Stimulated activated CD4-positive, alpha-beta T cell treated with anti-CD3 and anti-CD28 coated beads, Interleukin-15, amount 100 ng/mL, for 1 hour (primary cell): ENCODE measurements at regions not wholly inside any gene's neighbourhood (a gene's known extent, or its start where the extent isn't known, plus 50 kb on each side); places are given as distances from the start of the nearest gene placed in this dataset.

Source experiments
- DNase-seq, 2 donors: peaks; one replicate each; pipeline ENCODE4 v3.0.0-alpha.2; 2020; ENCODE audit warnings: low read depth in 1 of 2, low spot score in 1 of 2

DNA sequence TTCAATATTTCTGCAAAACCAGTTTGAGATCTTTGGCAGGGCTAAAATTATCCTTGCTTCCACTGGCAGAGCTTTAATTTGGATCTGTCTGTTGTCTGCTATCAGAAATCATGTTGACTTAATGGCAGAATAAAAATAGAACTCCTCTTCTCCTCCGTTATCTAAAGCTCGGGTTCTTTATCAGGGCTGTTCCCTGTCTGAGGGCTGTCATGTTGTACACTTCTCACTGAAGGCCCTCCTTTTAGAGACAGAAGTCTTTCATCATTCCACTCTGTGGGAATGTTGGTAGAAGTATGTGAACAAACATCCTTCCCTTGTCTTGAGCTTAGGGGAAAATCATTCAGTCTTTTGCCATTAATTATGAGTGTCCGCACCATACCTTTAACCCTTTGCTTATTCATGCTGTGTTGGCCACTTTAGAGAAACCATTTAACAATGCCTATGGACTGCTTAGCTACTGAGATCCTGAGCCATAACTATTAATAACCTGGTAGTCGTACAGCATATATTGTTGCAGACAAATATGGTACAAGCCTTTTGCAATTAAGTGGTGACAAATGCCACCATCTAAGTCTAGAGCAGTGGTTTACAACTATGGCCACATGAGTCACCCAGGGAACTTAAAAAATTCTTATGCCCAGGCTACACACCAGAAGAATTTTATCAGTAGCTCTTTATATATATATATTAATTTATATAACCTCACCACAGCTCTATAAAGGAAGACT is 226.0 kb upstream of the TPM1 start:
- DNase-seq = no peak

DNA sequence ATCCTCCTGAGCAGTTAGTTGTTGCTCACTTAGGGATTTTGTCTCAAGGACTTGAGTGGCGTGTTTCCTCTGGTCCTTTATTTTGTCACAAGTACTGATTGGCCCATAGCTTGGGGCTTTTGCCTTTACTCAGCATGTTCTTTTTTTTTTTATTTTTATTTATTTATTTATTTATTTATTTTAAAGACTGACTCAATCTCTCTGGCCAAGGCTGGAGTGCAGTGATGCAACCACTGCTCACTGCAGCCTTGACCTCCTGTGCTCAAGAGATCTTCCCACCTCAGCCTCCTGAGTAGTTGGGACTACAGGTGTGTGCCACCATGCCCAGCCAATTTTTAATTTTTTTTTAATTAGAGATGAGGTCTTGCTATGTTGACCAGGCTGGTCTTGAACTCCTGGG is 223.9 kb upstream of the TPM1 start:
- no peak for DNase-seq

GRCh38 chr15:62821384-62822131 is 221.0 kb upstream of the TPM1 start:
- DNase-seq = no peak

DNA sequence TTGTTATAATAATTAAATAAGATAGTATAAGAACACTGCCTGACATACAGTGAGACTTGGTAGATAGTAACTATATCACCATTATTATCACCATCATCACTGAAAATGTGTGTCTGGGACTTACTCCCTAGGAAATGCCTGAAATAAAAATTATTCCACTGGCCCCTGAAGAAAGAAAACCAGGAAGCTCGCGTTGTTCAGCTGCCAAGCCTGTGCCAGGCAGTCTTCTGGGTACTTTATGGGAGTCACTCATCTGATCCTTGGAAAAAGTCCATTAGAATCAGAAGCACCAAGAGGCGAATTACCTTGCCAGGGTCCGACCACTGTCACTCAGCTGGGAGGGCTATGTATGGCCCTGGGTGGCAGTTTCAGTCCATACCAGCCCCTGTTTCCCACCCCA is 220.3 kb upstream of the TPM1 start:
- DNase-seq = no peak

DNA sequence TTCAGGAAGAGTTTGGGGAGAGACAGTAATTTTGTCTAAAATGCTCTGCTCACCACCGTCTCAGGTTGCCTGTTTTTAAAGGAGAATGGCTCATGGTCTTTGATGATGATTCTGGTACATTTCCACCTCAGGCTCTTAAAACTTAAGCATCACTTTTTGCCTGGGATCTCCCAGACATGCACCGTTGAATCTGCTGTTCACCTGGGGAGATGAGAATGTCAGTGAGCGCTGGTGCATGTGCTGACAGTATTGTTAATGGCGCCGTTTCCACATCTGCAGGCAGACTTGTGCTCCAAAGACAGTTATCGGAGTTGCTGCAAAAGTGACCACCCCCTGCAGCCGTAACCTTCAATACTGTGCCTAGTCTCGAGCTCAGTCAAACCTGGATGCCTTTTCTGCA is 219.0 kb upstream of the TPM1 start:
- DNase-seq = no peak

GRCh38 chr15:62824111-62825015 is 218.2 kb upstream of the TPM1 start:
- no peak for DNase-seq

DNA sequence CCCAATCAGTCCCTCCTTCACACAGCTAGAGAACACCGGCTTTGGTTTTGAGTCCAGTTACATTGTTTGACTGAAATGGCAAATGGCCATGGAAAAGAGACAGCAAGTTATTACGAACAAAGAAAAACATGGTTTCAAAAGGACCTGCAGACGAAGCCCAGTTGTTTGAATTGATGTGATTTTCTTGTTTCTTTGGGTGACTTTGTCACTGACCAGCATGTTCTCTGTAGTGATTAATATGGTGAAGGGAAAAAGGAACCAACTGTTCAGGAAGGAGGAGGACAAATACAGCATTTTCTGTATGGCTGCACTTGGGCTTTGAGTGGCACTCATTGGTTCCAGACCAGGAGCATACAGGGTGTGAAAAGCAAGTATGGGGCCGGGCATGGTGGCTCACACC is 217.4 kb upstream of the TPM1 start:
- no peak for DNase-seq

- no peak for DNase-seq
Measured at GRCh38 chr15:62826561-62826960, 216.0 kb upstream of the TPM1 start.

DNA sequence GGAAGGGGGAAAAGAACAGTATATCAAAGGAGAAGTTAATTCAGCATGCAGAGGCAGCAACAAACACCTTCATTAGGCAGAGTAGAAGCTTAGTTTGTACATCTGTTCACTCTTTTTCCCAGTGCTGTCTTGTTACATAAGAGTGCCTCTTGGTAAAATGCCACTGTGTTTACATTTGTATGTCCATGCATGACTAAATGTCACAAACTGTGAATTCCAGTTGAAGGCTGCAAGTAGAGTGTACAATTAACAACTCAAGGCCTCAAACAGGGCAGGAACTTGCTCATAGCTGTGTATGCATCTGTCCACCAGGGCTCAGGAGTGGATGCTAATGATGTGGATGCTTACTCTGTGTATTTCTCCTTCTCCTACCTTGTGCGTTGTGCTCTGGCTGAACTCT is 214.2 kb upstream of the TPM1 start:
- DNase-seq = no peak

GRCh38 chr15:62832231-62832630 is 210.3 kb upstream of the TPM1 start:
- no peak for DNase-seq

- DNase-seq = no peak
Measured at GRCh38 chr15:62833646-62834045, 208.9 kb upstream of the TPM1 start.

GRCh38 chr15:62834686-62835329 is 207.7 kb upstream of the TPM1 start:
- no peak for DNase-seq

GRCh38 chr15:62835351-62835750 is 207.2 kb upstream of the TPM1 start:
- DNase-seq = no peak

DNA sequence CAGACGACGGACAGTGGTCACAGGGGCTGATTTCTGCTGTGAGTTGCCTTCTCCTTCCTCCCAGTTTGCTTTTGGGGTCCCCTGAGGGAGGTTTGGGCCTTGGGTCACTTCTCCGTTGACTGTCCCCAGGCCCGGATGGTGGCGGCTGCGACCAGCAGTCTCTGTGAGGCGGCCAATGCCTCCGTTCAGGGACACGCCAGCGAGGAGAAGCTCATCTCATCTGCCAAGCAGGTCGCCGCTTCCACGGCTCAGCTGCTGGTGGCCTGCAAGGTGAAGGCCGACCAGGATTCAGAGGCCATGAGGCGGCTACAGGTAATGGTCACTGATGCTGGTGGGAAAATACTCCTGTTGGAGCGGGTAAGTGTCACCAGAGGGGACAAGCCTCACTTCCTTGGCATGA is 206.8 kb upstream of the TPM1 start:
- DNase-seq = no peak

DNA sequence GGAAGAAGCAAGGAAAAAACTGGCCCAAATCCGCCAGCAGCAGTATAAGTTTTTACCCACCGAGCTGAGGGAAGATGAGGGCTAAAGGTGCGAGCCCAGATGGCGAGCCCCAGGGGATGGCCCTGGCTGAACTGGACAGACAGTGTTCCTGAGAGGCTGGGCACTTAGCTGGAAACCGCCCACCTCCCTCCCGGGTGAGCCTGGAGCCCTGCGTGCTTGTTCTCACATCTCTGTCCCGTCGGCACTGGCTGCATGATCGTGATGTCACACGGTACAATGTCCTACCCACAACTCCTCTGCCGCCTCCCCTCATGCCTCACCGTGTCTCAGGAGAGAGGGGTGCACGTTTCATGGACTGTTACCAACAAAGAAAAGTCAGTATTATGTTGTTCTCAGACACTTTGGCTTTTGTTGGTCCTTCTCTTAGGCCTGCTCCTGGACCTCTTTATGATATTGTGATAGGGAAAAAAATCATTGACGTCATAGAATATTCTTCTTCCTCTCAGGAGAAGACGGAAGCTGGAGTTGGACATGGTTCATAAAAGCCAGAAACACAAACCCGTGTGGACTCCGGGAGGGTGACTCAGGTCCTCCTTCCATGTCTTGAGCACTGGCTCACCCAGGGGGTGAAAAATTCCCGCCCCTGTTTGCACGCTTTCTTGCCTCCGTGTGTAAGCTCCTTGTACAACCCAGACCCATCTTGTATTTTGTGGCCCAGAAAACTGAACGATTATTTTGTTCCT is 201.8 kb upstream of the TPM1 start:
- DNase-seq = no peak

DNA sequence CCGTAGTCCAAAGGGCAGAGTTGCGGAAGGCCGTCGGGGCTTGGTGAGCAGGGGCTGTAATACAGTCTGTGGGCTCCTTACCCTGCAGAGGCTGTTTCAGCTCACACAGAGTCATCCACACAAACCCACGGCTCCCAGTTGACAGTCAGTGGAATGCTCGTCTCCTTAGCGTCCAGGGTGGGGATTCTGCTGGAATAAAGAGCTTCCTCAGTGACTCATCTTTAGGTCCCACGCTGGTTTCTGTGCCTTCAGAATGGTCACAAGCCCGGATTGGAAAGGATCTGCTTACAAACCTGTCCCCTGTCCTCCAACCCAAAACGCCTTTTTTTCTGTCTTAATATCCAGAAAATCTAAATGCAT is 201.3 kb upstream of the TPM1 start:
- no peak for DNase-seq

- DNase-seq = no peak
Measured at GRCh38 chr15:62841891-62842559, 200.5 kb upstream of the TPM1 start.

- DNase-seq = no peak
Measured at GRCh38 chr15:62843311-62843710, 199.2 kb upstream of the TPM1 start.

DNA sequence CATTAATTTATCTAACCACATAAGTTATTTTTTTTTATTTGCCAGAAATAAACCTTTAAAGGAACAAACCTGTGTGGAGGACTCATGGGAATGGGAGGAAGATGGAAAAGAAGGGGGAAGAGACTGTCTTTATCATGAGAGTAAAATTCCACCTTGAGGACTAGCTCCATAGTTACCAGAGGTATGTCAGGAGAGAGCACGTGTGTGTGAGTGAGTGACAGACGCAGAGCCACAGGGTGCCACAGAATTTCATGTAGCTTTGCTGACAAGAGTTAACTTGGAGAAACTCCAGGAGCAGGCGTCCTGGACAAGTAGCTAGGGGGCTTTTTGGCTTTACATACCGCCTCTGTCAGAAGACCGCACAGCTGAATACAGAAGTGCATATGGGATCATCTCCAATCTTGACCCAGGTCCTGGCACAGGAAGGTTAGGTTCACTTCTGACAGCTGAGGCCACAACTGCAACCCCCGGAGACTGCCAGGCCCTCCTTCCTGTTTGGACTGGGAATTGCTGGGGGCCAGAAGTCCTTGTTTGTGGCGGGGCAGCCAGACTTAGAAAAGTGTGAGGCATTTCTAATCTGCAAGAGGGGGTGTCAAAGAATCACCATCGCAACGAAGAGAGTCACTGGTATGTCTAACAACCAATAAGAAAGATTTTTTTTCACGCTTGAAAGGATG is 197.8 kb upstream of the TPM1 start:
- no peak for DNase-seq
